Trophoblast cell (in vitro differentiated cells and primary cell): ENCODE measurements at regions not wholly inside any gene's neighbourhood (a gene's known extent, or its start where the extent isn't known, plus 50 kb on each side); places are given as distances from the start of the nearest gene placed in this dataset.

Source experiments
- DNase-seq, 2 donors: peaks; one replicate each; pipeline ENCODE4 v3.0.0-alpha.2; 2016
- H2AFZ ChIP-seq: 2 replicates; pipeline ENCODE4 v1.6.1; 2013; ENCODE audit warnings: low read length, moderate library complexity, mild to moderate bottlenecking; ENCODE audit not compliant: insufficient read depth, poor library complexity
- H2AK5ac ChIP-seq: 2 replicates; pipeline ENCODE4 v1.6.1; 2013; ENCODE audit warnings: mild to moderate bottlenecking, low read length
- H2BK120ac ChIP-seq: 2 replicates; pipeline ENCODE4 v1.6.1; 2013; ENCODE audit warnings: low read length, mild to moderate bottlenecking, moderate library complexity; ENCODE audit not compliant: insufficient read depth, poor library complexity
- H2BK12ac ChIP-seq: 2 replicates; pipeline ENCODE4 v1.6.1; 2013; ENCODE audit warnings: mild to moderate bottlenecking, low read length, moderate library complexity
- H2BK5ac ChIP-seq: 2 replicates; pipeline ENCODE4 v1.6.1; 2013; ENCODE audit warnings: low read length, low read depth, moderate library complexity, mild to moderate bottlenecking; ENCODE audit not compliant: poor library complexity
- H3K14ac ChIP-seq: 2 replicates; pipeline ENCODE4 v1.6.1; 2013; ENCODE audit warnings: mild to moderate bottlenecking, low read length
- H3K18ac ChIP-seq: 2 replicates; pipeline ENCODE4 v1.6.1; 2013; ENCODE audit warnings: mild to moderate bottlenecking, low read length
- H3K23ac ChIP-seq: 2 replicates; pipeline ENCODE4 v1.6.1; 2013; ENCODE audit warnings: low read length
- H3K27ac ChIP-seq: 2 replicates; pipeline ENCODE4 v1.5.1; 2013; ENCODE audit warnings: low read depth, mild to moderate bottlenecking, inconsistent platforms, low read length, moderate library complexity
- H3K27me3 ChIP-seq: 2 replicates; pipeline ENCODE4 v1.6.1; 2013; ENCODE audit warnings: inconsistent platforms, mild to moderate bottlenecking, low read length, moderate library complexity; ENCODE audit not compliant: insufficient read depth
- H3K36me3 ChIP-seq, 2 experiments: 1 replicate in 1 of 2; 2 replicates in 1 of 2; pipeline ENCODE4 v1.6.1; 2013; ENCODE audit warnings: low read length in 2 of 2, mild to moderate bottlenecking in 2 of 2, moderate library complexity in 1 of 2; ENCODE audit not compliant: insufficient read depth in 2 of 2, control insufficient read depth in 1 of 2
- H3K4ac ChIP-seq: 2 replicates; pipeline ENCODE4 v1.6.1; 2013; ENCODE audit warnings: low read depth, mild to moderate bottlenecking, low read length, moderate library complexity
- H3K4me1 ChIP-seq, 2 experiments: 1 replicate in 1 of 2; 2 replicates in 1 of 2; pipeline ENCODE4 v1.6.1; 2013; ENCODE audit warnings: low read length in 2 of 2, mild to moderate bottlenecking in 2 of 2, moderate library complexity in 1 of 2; ENCODE audit not compliant: insufficient read depth in 2 of 2, control insufficient read depth in 1 of 2
- H3K4me2 ChIP-seq: 2 replicates; pipeline ENCODE4 v1.6.1; 2013; ENCODE audit warnings: inconsistent platforms, mild to moderate bottlenecking, low read length, moderate library complexity
- H3K4me3 ChIP-seq: 2 replicates; pipeline ENCODE4 v1.5.1; 2013; ENCODE audit warnings: mild to moderate bottlenecking, low read depth, low read length, inconsistent platforms
- H3K79me1 ChIP-seq: one replicate; pipeline ENCODE4 v1.6.1; 2013; ENCODE audit warnings: low read length
- H3K79me2 ChIP-seq: 2 replicates; pipeline ENCODE4 v1.6.1; 2013; ENCODE audit warnings: low read length, mild to moderate bottlenecking; ENCODE audit not compliant: control insufficient read depth, insufficient read depth, poor library complexity
- H3K9ac ChIP-seq: 2 replicates; pipeline ENCODE4 v1.6.1; 2013; ENCODE audit warnings: mild to moderate bottlenecking, low read length
- H3K9me3 ChIP-seq: 2 replicates; pipeline ENCODE4 v1.6.1; 2013; ENCODE audit warnings: low read depth, mild to moderate bottlenecking, control low read depth, inconsistent platforms, low read length; ENCODE audit not compliant: insufficient read depth
- H4K12ac ChIP-seq: 2 replicates; pipeline ENCODE4 v1.6.1; 2013; ENCODE audit warnings: low read depth, mild to moderate bottlenecking, low read length, moderate library complexity
- H4K8ac ChIP-seq: 2 replicates; pipeline ENCODE4 v1.6.1; 2013; ENCODE audit warnings: low read depth, mild to moderate bottlenecking, low read length, moderate library complexity
- H4K91ac ChIP-seq: one replicate; pipeline ENCODE4 v1.6.1; 2013; ENCODE audit warnings: low read depth, mild to moderate bottlenecking, low read length, moderate library complexity
- WGBS: extraction: QIAGEN DNeasy Blood & Tissue Kit; methylation state at CpG from one replicate; pipeline ENCODE4 v1.1.7; 2013; ENCODE audit warnings: missing lambda C conversion rate; ENCODE audit not compliant: insufficient read length, insufficient coverage; ENCODE audit errors: extremely low coverage; 5-methylcytosine and 5-hydroxymethylcytosine counted together

DNA sequence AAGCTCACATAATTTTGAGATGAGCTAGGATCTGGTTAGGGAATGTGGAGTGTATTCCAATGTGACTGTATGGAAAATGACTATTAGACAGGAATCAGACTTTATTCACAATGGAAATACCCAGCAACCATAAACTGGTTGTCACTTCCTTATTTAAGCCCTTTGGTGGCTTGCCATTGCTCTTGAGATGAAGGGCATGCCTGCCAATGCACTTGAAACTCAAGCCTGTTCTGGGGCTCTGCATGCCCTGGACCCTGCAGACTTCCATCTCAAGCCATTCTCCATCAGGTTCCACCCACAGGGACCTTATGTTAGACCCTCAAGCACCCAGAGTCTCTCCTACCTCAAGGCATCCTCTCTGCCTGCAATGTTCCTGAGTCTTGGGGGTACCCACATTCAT is 145.5 kb downstream of the MPP7 start:
- Histone ChIP-seq H4K8ac (no peak overlapping the region), H3K36me3 (no peaks in the 10 kb centered on the region), H2AFZ (no peak overlapping the region), H2AK5ac (no peak overlapping the region), H3K4me3 (no peak overlapping the region), H3K9me3 (no peaks in the 10 kb centered on the region), H3K4me1 (no peaks in the 10 kb centered on the region), H3K18ac (no peak overlapping the region), H3K27ac (no peak overlapping the region), H2BK12ac (no peak overlapping the region), H3K79me1 (no peaks in the 10 kb centered on the region), H3K4ac (no peak overlapping the region), H4K91ac (no peak overlapping the region), H4K12ac (no peak overlapping the region), H3K79me2 (no peaks in the 10 kb centered on the region), H3K4me2 (no peak overlapping the region), H3K14ac (no peak overlapping the region), H3K23ac (no peak overlapping the region), H3K9ac (no peak overlapping the region), H2BK5ac (no peak overlapping the region), H2BK120ac (no peak overlapping the region), H3K27me3 (no peaks in the 10 kb centered on the region)
- no peak for DNase-seq

- no peak overlapping the region for H3K4me2 ChIP-seq
- no peak overlapping the region for H2AK5ac ChIP-seq
- no peak overlapping the region for H3K4me3 ChIP-seq
- no peaks in the 10 kb centered on the region for H3K4me1 ChIP-seq
- H4K91ac ChIP-seq = no peak overlapping the region
- no peaks in the 10 kb centered on the region for H3K36me3 ChIP-seq
- H3K79me1 ChIP-seq = no peaks in the 10 kb centered on the region
- H3K79me2 ChIP-seq = no peaks in the 10 kb centered on the region
- no peak overlapping the region for H3K23ac ChIP-seq
- no peak overlapping the region for H2BK12ac ChIP-seq
- WGBS = no CpG with 5 or more reads among the region's 1 CpG
- no peak overlapping the region for H3K9ac ChIP-seq
- no peak overlapping the region for H4K12ac ChIP-seq
- H3K14ac ChIP-seq = no peak overlapping the region
- H3K9me3 ChIP-seq = no peaks in the 10 kb centered on the region
- no peak overlapping the region for H2BK5ac ChIP-seq
- H3K27me3 ChIP-seq = no peaks in the 10 kb centered on the region
- no peak overlapping the region for H3K4ac ChIP-seq
- DNase-seq = no peak
- H2AFZ ChIP-seq = no peak overlapping the region
- H2BK120ac ChIP-seq = no peak overlapping the region
- H3K27ac ChIP-seq = no peak overlapping the region
- H3K18ac ChIP-seq = no peak overlapping the region
- no peak overlapping the region for H4K8ac ChIP-seq
Observed at GRCh38 chr10:28155726-28156125, 147.1 kb downstream of the MPP7 start.

- WGBS = no CpG with 5 or more reads among the region's 3 CpGs
- H2AFZ ChIP-seq = no peak overlapping the region
- H4K91ac ChIP-seq = no peak overlapping the region
- H3K4me2 ChIP-seq = no peak overlapping the region
- H2BK12ac ChIP-seq = no peak overlapping the region
- no peaks in the 10 kb centered on the region for H3K4me1 ChIP-seq
- no peak overlapping the region for H3K4ac ChIP-seq
- H2BK120ac ChIP-seq = no peak overlapping the region
- no peaks in the 10 kb centered on the region for H3K79me1 ChIP-seq
- no peak overlapping the region for H3K9ac ChIP-seq
- no peak overlapping the region for H4K8ac ChIP-seq
- no peak overlapping the region for H4K12ac ChIP-seq
- no peak overlapping the region for H2BK5ac ChIP-seq
- H3K4me3 ChIP-seq = no peak overlapping the region
- H3K9me3 ChIP-seq = no peaks in the 10 kb centered on the region
- no peak overlapping the region for H3K27ac ChIP-seq
- DNase-seq = no peak
- H3K79me2 ChIP-seq = no peaks in the 10 kb centered on the region
- no peak overlapping the region for H3K23ac ChIP-seq
- H3K14ac ChIP-seq = no peak overlapping the region
- H3K36me3 ChIP-seq = no peaks in the 10 kb centered on the region
- H2AK5ac ChIP-seq = no peak overlapping the region
- H3K18ac ChIP-seq = no peak overlapping the region
- H3K27me3 ChIP-seq = no peaks in the 10 kb centered on the region
Observed at GRCh38 chr10:28151636-28152035, 151.2 kb downstream of the MPP7 start.

DNA sequence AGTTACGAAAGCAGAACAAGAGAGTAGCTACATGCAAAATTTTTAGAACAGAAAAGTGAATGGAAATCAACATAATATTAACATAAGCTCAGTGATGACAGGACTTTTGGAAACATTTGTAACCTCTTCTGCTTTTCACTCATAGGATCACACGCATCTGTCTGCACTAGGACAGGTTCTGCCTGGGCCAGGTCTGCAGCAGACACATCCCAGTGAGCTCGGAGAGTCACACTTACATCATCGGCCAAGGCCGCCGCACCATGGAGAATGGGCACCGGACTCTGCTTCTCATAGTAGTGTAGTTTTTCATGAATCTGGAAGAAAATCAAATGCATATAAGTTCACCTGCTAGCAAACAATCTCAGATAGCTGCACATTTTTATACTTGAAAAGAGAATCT is 150.9 kb upstream of the ODAD2 start:
- H3K4me2 ChIP-seq = no peak overlapping the region
- H3K27ac ChIP-seq = no peak overlapping the region
- no peak overlapping the region for H2BK5ac ChIP-seq
- no peak overlapping the region for H3K9ac ChIP-seq
- no peak overlapping the region for H2AFZ ChIP-seq
- DNase-seq = no peak
- no peak overlapping the region for H3K4ac ChIP-seq
- no peaks in the 10 kb centered on the region for H3K27me3 ChIP-seq
- no peak overlapping the region for H2AK5ac ChIP-seq
- no peak overlapping the region for H3K23ac ChIP-seq
- H3K79me1 ChIP-seq = no peaks in the 10 kb centered on the region
- no peak overlapping the region for H3K14ac ChIP-seq
- H4K12ac ChIP-seq = no peak overlapping the region
- no peaks in the 10 kb centered on the region for H3K4me1 ChIP-seq
- H3K9me3 ChIP-seq = no peaks in the 10 kb centered on the region
- no peak overlapping the region for H3K4me3 ChIP-seq
- H3K18ac ChIP-seq = no peak overlapping the region
- no CpG with 5 or more reads among the region's 7 CpGs for WGBS
- no peak overlapping the region for H4K8ac ChIP-seq
- H2BK120ac ChIP-seq = no peak overlapping the region
- H4K91ac ChIP-seq = no peak overlapping the region
- no peaks in the 10 kb centered on the region for H3K79me2 ChIP-seq
- no peak overlapping the region for H2BK12ac ChIP-seq
- H3K36me3 ChIP-seq = no peaks in the 10 kb centered on the region

- no peak overlapping the region for H3K27ac ChIP-seq
- WGBS = no CpG with 5 or more reads among the region's 4 CpGs
Observed at GRCh38 chr10:28147706-28148105, 148.8 kb upstream of the ODAD2 start.

More at GRCh38 chr10:28147706-28148105, 148.8 kb upstream of the ODAD2 start:
- no peak overlapping the region for H2AK5ac ChIP-seq
- DNase-seq = no peak
- H3K4me1 ChIP-seq = no peaks in the 10 kb centered on the region
- no peak overlapping the region for H3K14ac ChIP-seq
- no peak overlapping the region for H3K9ac ChIP-seq
- H3K9me3 ChIP-seq = no peaks in the 10 kb centered on the region
- H2BK5ac ChIP-seq = no peak overlapping the region
- H3K79me1 ChIP-seq = no peaks in the 10 kb centered on the region
- no peak overlapping the region for H3K4me3 ChIP-seq
- H3K79me2 ChIP-seq = no peaks in the 10 kb centered on the region
- no peak overlapping the region for H3K4me2 ChIP-seq
- no peak overlapping the region for H4K91ac ChIP-seq
- no peak overlapping the region for H3K4ac ChIP-seq
- no peak overlapping the region for H3K23ac ChIP-seq
- no peak overlapping the region for H3K18ac ChIP-seq
- no peaks in the 10 kb centered on the region for H3K27me3 ChIP-seq
- no peak overlapping the region for H2BK120ac ChIP-seq
- H2AFZ ChIP-seq = no peak overlapping the region
- H2BK12ac ChIP-seq = no peak overlapping the region
- H4K8ac ChIP-seq = no peak overlapping the region
- no peaks in the 10 kb centered on the region for H3K36me3 ChIP-seq
- no peak overlapping the region for H4K12ac ChIP-seq
